HG03354 (cell line): ENCODE measurements at regions not wholly inside any gene's neighbourhood (a gene's known extent, or its start where the extent isn't known, plus 50 kb on each side); places are given as distances from the start of the nearest gene placed in this dataset.

Experiments
- ATAC-seq: cut with Tn5 transposase; IDR thresholded peaks from one replicate; pipeline ENCODE4 v1.9.1; 2021; ENCODE audit warnings: mild to moderate bottlenecking; ENCODE audit not compliant: unreplicated experiment, poor library complexity, severe bottlenecking

DNA sequence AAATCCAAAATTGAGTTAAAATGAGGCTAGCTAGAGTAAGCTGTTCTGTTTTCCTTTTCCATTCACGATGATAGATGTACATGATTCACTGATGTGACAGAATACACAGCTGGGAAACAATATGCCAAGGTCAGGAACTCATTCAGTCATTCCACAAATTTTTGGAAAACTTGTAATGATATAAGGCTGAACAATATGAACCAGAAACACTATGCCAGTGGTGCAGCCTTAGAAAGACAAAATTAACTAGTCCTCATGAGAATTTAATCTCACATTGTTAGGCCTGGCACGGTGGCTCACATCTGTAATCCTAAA lies 50.0 kb upstream of the NDST3 start:
- ATAC-seq: no peak
